Liver (tissue), 3 donors: ENCODE measurements at regions not wholly inside any gene's neighbourhood (a gene's known extent, or its start where the extent isn't known, plus 50 kb on each side); places are given as distances from the start of the nearest gene placed in this dataset.
"Not testable (repeated sequence)": the region's sequence is repeated elsewhere in the genome, so short reads cannot be mapped to it uniquely, and the experiment has no call there.

ENCODE experiments used
- RAD21 ChIP-seq, 2 donors: IDR thresholded peaks; 2 replicates each; pipeline ENCODE4 v1.6.1; 2016; ENCODE audit warnings: antibody characterized with exemption in 2 of 2, mild to moderate bottlenecking in 2 of 2
- TF ChIP-seq, protein P1 (sequence below): fragments of 150-350 bp; IDR thresholded peaks from 2 replicates; pipeline ENCODE4 v1.5.1; 2017; ENCODE audit warnings: improper control_type of control experiment, low read depth, low read length; ENCODE audit not compliant: missing input control
- TF ChIP-seq, protein P2 (sequence below): IDR thresholded peaks from 2 replicates; pipeline ENCODE4 v1.6.1; 2016; ENCODE audit warnings: antibody characterized with exemption
- donor health status: healthy.
- donor health status: healthy.

DNA sequence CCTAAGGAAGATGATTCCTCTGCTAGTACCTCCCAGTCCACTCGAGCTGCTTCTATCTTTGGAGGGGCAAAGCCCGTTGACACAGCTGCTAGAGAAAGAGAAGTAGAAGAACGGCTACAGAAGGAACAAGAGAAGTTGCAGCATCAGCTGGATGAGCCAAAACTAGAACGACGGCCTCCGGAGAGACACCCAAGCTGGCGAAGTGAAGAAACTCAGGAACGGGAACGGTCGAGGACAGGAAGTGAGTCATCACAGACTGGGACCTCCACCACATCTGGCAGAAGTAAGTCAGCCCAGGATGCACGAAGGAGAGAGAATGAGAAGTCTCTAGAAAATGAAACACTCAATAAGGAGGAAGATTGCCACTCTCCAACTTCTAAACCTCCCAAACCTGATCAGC lies 154.9 kb downstream of the HSD17B3 start:
- TF ChIP-seq, protein P1, sequence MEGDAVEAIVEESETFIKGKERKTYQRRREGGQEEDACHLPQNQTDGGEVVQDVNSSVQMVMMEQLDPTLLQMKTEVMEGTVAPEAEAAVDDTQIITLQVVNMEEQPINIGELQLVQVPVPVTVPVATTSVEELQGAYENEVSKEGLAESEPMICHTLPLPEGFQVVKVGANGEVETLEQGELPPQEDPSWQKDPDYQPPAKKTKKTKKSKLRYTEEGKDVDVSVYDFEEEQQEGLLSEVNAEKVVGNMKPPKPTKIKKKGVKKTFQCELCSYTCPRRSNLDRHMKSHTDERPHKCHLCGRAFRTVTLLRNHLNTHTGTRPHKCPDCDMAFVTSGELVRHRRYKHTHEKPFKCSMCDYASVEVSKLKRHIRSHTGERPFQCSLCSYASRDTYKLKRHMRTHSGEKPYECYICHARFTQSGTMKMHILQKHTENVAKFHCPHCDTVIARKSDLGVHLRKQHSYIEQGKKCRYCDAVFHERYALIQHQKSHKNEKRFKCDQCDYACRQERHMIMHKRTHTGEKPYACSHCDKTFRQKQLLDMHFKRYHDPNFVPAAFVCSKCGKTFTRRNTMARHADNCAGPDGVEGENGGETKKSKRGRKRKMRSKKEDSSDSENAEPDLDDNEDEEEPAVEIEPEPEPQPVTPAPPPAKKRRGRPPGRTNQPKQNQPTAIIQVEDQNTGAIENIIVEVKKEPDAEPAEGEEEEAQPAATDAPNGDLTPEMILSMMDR, result not testable (repeated sequence)
- not testable (repeated sequence) for TF ChIP-seq RAD21 (IDR thresholded peaks at IDR 0.05)
- TF ChIP-seq, protein P2, sequence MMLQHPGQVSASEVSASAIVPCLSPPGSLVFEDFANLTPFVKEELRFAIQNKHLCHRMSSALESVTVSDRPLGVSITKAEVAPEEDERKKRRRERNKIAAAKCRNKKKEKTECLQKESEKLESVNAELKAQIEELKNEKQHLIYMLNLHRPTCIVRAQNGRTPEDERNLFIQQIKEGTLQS, result not testable (repeated sequence)
